ENCODE measurements at regions not wholly inside any gene's neighbourhood (a gene's known extent, or its start where the extent isn't known, plus 50 kb on each side); places are given as distances from the start of the nearest gene placed in this dataset.
"Not testable (repeated sequence)": the region's sequence is repeated elsewhere in the genome, so short reads cannot be mapped to it uniquely, and the experiment has no call there.

GRCh38 chr10:8312781-8313180 lies 258.3 kb downstream of the GATA3 start:
- DNase-seq = no peak

- no peak for DNase-seq
These were observed 260.0 kb downstream of the GATA3 start for GRCh38 chr10:8314486-8314885.

- DNase-seq = peak in 1 of 5 experiments; percentile 58
These were observed 261.1 kb downstream of the GATA3 start for GRCh38 chr10:8315619-8316021.

GRCh38 chr10:8316284-8316683 lies 261.8 kb downstream of the GATA3 start:
- DNase-seq = no peak

GRCh38 chr10:8318429-8318828 lies 263.9 kb downstream of the GATA3 start:
- not testable (repeated sequence) for DNase-seq

- no peak for DNase-seq
These were observed 264.5 kb downstream of the GATA3 start for GRCh38 chr10:8318956-8319355.

GRCh38 chr10:8319704-8320103 lies 265.2 kb downstream of the GATA3 start:
- no peak for DNase-seq

GRCh38 chr10:8321990-8322389 lies 267.5 kb downstream of the GATA3 start:
- DNase-seq = no peak

GRCh38 chr10:8323428-8324054 lies 269.1 kb downstream of the GATA3 start:
- DNase-seq = no peak

- DNase-seq = peak in 2 of 5 experiments; percentile 27 to 92
These were observed 270.8 kb downstream of the GATA3 start for GRCh38 chr10:8325024-8325980.

- peak in 1 of 5 experiments; percentile 79 for DNase-seq
These were observed 272.1 kb downstream of the GATA3 start for GRCh38 chr10:8326396-8327139.

GRCh38 chr10:8327140-8327423 lies 272.6 kb downstream of the GATA3 start:
- peak in 1 of 5 experiments; percentile 44 for DNase-seq

- peak in 3 of 5 experiments; percentile 26 to 83 (median 48) for DNase-seq
These were observed 276.9 kb downstream of the GATA3 start for GRCh38 chr10:8331387-8331786.

GRCh38 chr10:8331896-8332729 lies 277.6 kb downstream of the GATA3 start:
- DNase-seq = peak; percentile 74 to 100 (median 88)

- no peak for DNase-seq
These were observed 278.2 kb downstream of the GATA3 start for GRCh38 chr10:8332730-8333111.

- DNase-seq = no peak
These were observed 280.1 kb downstream of the GATA3 start for GRCh38 chr10:8334631-8335030.

GRCh38 chr10:8336629-8337331 lies 282.3 kb downstream of the GATA3 start:
- DNase-seq = peak in 2 of 5 experiments; percentile 8 to 72

GRCh38 chr10:8337332-8337651 lies 282.8 kb downstream of the GATA3 start:
- DNase-seq = no peak

GRCh38 chr10:8338177-8338766 lies 283.8 kb downstream of the GATA3 start:
- peak in 1 of 5 experiments; percentile 89 for DNase-seq

GRCh38 chr10:8344756-8345155 lies 290.3 kb downstream of the GATA3 start:
- no peak for DNase-seq

GRCh38 chr10:8346861-8347260 lies 292.4 kb downstream of the GATA3 start:
- no peak for DNase-seq

All from T-helper 2 cell (primary cell).